ENCODE measurements at regions not wholly inside any gene's neighbourhood (a gene's known extent, or its start where the extent isn't known, plus 50 kb on each side); places are given as distances from the start of the nearest gene placed in this dataset.

DNA sequence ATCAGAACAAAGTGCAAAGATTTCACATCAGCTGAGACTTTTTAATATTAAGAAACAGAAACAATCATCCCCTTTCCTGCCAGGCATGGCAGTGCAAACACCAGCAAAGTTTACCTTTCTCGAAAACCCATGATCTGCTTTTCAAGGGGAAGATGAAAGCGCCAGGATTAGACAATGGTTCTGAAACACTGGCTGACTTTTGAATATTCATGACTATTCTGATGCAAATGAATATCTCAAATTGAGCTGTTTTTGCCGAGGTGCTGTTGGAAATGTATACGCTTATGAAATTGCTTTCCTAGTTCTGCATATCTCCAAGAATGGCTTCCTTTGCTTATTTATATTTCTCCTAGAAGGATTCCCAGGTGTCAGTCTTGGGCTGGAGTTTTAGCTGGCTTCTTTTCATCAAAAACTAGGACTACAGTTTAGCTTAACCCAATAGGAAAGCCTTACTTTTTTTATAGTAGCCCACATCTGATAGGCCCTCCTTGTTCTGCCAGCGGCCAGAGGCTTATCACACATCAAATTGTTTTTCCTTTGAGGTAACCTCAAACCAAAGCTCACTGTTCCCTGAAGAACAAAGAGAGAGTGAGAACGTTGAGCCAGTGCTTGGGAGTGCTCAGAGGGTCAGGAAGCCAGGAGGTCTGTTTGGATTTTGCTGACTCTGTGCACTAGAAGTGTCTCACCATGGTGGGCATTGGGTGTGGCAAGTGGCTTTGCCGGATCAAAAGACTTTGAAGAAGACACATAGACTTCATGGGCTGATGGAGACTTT, 74.0 kb upstream of the PLCL2 start:
- H3K27ac ChIP-seq: no peak overlapping the region
- DNase-seq (ENCODE audit: low spot score in 2 of 2): no peak
- no peaks in the 10 kb centered on the region for H3K27me3 ChIP-seq
- H3K4me1 ChIP-seq: no peaks in the 10 kb centered on the region
- H3K36me3 ChIP-seq: no peaks in the 10 kb centered on the region
- intact Hi-C loops (cut with DNase I): no loop called here
- TF ChIP-seq, protein P1, sequence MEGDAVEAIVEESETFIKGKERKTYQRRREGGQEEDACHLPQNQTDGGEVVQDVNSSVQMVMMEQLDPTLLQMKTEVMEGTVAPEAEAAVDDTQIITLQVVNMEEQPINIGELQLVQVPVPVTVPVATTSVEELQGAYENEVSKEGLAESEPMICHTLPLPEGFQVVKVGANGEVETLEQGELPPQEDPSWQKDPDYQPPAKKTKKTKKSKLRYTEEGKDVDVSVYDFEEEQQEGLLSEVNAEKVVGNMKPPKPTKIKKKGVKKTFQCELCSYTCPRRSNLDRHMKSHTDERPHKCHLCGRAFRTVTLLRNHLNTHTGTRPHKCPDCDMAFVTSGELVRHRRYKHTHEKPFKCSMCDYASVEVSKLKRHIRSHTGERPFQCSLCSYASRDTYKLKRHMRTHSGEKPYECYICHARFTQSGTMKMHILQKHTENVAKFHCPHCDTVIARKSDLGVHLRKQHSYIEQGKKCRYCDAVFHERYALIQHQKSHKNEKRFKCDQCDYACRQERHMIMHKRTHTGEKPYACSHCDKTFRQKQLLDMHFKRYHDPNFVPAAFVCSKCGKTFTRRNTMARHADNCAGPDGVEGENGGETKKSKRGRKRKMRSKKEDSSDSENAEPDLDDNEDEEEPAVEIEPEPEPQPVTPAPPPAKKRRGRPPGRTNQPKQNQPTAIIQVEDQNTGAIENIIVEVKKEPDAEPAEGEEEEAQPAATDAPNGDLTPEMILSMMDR (IDR thresholded peaks at IDR 0.05): no peak
- H3K9me3 ChIP-seq: no peaks in the 10 kb centered on the region
- H3K4me3 ChIP-seq: no peak overlapping the region

DNA sequence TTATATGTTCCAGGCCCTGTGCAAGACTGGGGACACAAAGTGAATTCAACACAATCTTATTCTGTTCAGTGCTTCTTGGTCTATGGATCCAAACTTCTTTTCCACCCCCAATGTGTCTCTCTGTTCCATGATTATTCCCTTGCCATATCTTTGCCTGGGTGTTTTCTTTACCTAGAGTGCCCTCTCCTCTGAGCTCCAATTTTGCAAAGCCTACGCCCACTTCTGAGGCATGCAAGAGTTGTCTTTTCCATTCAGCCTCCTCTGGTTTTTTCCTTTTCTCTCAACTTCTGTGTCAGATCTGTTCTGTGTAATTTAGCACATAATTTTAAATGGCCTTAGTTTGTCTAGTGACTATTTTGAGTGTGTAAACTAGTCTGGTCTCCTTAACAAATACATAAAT, 72.8 kb upstream of the PLCL2 start:
- H3K9me3 ChIP-seq: no peaks in the 10 kb centered on the region

DNA sequence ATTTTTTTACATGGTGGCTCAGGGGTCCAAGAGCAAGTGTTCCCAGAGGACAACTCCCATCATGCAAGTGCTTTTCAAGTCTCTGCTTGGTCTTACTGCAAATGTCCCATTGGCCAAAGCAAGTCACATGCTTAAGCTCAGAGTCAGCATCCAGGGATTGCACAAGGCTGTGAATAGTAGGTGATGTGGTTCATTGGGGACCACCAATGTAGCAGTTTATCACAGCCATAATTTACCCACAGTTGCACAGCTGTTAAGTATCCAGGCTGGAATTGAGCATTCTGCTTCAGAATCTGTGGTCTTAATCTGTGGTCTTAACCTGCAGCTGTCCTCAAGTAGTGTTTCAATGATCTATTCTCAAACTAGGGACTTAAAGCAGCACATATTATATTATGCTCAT, 71.4 kb upstream of the PLCL2 start:
- Histone ChIP-seq H3K4me3 (no peak overlapping the region), H3K36me3 (no peaks in the 10 kb centered on the region), H3K27ac (no peak overlapping the region), H3K27me3 (no peaks in the 10 kb centered on the region), H3K4me1 (no peaks in the 10 kb centered on the region), H3K9me3 (no peaks in the 10 kb centered on the region)
- DNase-seq (ENCODE audit: low spot score in 2 of 2): no peak
- TF ChIP-seq, protein P1 (IDR thresholded peaks at IDR 0.05): no peak
- intact Hi-C loops (cut with DNase I): no loop called here

More for the DNA sequence above, 72.8 kb upstream of the PLCL2 start:
- H3K4me1 ChIP-seq: no peaks in the 10 kb centered on the region
- no peak overlapping the region for H3K4me3 ChIP-seq
- TF ChIP-seq, protein P1 (IDR thresholded peaks at IDR 0.05): no peak
- no peak overlapping the region for H3K27ac ChIP-seq
- no peaks in the 10 kb centered on the region for H3K36me3 ChIP-seq
- no peak for DNase-seq (ENCODE audit: low spot score in 2 of 2)
- intact Hi-C loops (cut with DNase I): no loop called here
- H3K27me3 ChIP-seq: no peaks in the 10 kb centered on the region

DNA sequence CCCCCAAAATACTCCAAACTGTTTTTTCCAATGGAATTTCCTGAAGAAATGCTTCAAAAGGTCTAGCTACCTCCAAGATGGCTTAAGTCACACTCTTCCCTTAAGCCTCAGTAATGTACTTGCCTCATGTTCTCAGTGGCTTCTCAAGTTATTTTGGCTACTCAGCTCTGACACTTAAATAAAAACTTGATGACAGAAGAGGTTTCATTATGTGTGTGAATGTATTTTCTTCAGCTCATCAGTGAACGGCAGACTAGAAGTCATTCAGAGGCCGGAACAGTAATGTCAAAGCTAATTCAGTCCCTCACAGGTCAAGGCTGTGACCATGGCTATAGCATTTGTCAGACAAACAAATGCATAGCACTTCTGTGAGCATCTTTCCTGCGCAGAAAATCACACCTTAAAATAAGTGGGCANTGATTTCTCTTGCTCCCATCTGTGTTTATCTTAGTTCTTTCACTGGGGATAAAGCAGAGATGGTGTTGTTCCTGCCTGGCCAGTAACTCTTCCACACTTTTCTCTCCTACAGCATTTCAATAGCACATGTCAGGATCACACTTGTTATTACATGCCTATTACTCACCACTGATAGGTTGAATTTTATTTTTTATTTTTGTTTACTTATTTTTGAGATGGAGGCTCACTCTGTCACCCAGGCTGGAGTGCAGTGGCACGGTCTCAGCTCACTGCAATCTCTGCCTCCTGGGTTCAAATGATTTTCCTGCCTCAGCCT, 68.5 kb upstream of the PLCL2 start:
- Histone ChIP-seq H3K27me3 (no peaks in the 10 kb centered on the region), H3K4me3 (no peak overlapping the region), H3K9me3 (peaks cover 0 to 4% of the 10 kb centered on the region in 2 donors), H3K36me3 (no peaks in the 10 kb centered on the region), H3K27ac (no peak overlapping the region), H3K4me1 (no peaks in the 10 kb centered on the region)
- intact Hi-C loops (cut with DNase I): no loop called here
- no peak for DNase-seq (ENCODE audit: low spot score in 2 of 2)
- TF ChIP-seq, protein P1 (IDR thresholded peaks at IDR 0.05): no peak

DNA sequence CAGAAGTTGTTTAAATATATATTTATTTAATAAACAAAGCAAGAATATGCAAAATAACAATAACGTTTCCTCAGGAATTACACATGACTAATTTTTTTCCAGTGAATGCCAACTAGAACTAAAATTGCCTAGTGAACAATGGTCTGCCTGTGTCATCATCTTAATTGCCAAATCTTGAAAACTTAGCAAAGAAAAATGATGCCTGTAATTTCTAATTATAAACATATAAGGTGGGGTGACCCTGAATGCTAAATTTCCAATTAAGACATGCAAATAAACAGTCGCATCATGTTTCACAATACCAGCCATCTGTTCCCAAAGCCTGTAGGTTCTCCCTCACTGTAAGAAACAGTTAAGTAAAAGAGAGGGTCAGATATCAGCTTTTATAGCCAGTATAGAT, 67.6 kb upstream of the PLCL2 start:
- Histone ChIP-seq H3K27me3 (no peaks in the 10 kb centered on the region), H3K4me3 (no peak overlapping the region), H3K9me3 (peaks cover 0 to 4% of the 10 kb centered on the region in 2 donors), H3K4me1 (no peaks in the 10 kb centered on the region), H3K36me3 (no peaks in the 10 kb centered on the region), H3K27ac (no peak overlapping the region)
- intact Hi-C loops (cut with DNase I): no loop called here
- TF ChIP-seq, protein P1 (IDR thresholded peaks at IDR 0.05): no peak
- DNase-seq (ENCODE audit: low spot score in 2 of 2): no peak
